Smooth muscle cell (in vitro differentiated cells): ENCODE measurements at regions not wholly inside any gene's neighbourhood (a gene's known extent, or its start where the extent isn't known, plus 50 kb on each side); places are given as distances from the start of the nearest gene placed in this dataset.

ENCODE experiments used
- DNase-seq: peaks from one replicate; lab custom pipeline; 2025; ENCODE audit not compliant: unreplicated experiment; lab: John Stamatoyannopoulos, UW
- H2AFZ ChIP-seq: fragments of 200-600 bp; sonication (generic); 2 replicates; pipeline ENCODE4 v1.6.0; 2016; ENCODE audit warnings: antibody characterized with exemption, low read depth, mild to moderate bottlenecking
- H3F3A ChIP-seq: fragments of 200-600 bp; sonication (generic); 2 replicates; pipeline ENCODE4 v1.6.0; 2017; ENCODE audit warnings: antibody characterized with exemption, low read depth
- H3K27ac ChIP-seq: fragments of 200-600 bp; sonication (generic); 2 replicates; pipeline ENCODE4 v1.5.1; 2016; ENCODE audit warnings: low read depth, mild to moderate bottlenecking
- H3K27me3 ChIP-seq: fragments of 200-600 bp; sonication (generic); 2 replicates; pipeline ENCODE4 v1.6.1; 2016; ENCODE audit warnings: low read depth, mild to moderate bottlenecking
- H3K36me3 ChIP-seq: fragments of 200-600 bp; sonication (generic); 2 replicates; pipeline ENCODE4 v1.5.1; 2016; ENCODE audit warnings: low read depth
- H3K4me1 ChIP-seq: fragments of 200-600 bp; sonication (generic); 2 replicates; pipeline ENCODE4 v1.5.1; 2016; ENCODE audit warnings: low read depth
- H3K4me2 ChIP-seq: fragments of 200-600 bp; sonication (generic); 2 replicates; pipeline ENCODE4 v1.6.0; 2016; ENCODE audit warnings: mild to moderate bottlenecking
- H3K4me3 ChIP-seq: fragments of 200-600 bp; sonication (generic); 2 replicates; pipeline ENCODE4 v1.5.1; 2016; ENCODE audit warnings: mild to moderate bottlenecking
- H3K79me2 ChIP-seq: fragments of 200-600 bp; sonication (generic); 2 replicates; pipeline ENCODE4 v1.6.0; 2016; ENCODE audit warnings: low read depth, mild to moderate bottlenecking
- H3K9ac ChIP-seq: fragments of 200-600 bp; sonication (generic); 2 replicates; pipeline ENCODE4 v1.6.0; 2016; ENCODE audit warnings: low read depth
- H3K9me3 ChIP-seq: fragments of 200-600 bp; sonication (generic); replicated peaks from 2 replicates; pipeline ENCODE4 v1.5.1; 2016; ENCODE audit warnings: low read depth
- H4K20me1 ChIP-seq: fragments of 200-600 bp; sonication (generic); 2 replicates; pipeline ENCODE4 v1.6.0; 2016; ENCODE audit warnings: low read depth
- CTCF ChIP-seq: fragments of 200-600 bp; sonication (generic); IDR thresholded peaks from 2 replicates; pipeline ENCODE4 v1.5.1; 2017; ENCODE audit warnings: borderline replicate concordance, mild to moderate bottlenecking, antibody characterized with exemption; ENCODE audit not compliant: insufficient read depth, poor library complexity, severe bottlenecking
- WGBS: methylation state at CpG from one replicate; pipeline ENCODE4 v1.1.7; 2016; ENCODE audit warnings: low lambda C conversion rate; 5-methylcytosine and 5-hydroxymethylcytosine counted together

DNA sequence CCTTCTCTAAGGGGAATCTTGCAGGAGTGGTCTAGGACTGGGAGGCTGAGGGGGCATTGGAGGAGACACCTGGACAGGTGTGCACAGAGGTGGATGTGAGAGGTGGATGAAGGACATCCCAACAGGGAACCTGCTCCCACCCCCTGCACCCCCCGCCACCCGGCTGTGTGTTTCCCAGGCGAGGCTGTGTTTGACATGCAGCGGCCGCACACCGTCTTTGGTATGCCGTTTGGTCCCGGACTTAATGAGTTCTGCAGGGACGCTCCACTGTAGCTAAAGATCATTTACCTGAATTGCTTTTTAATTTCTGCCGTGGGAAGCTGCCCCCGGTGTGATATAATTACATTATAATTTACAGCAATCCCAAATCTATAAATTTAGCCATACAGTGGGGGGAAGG is 87.3 kb downstream of the GLI2 start:
- H3K9me3 ChIP-seq: no peaks in the 10 kb centered on the region
- peaks cover 71% of the 10 kb centered on the region for H4K20me1 ChIP-seq
- no peak for DNase-seq
- no peak overlapping the region for H3K4me3 ChIP-seq
- peaks cover 35% of the 10 kb centered on the region for H3K79me2 ChIP-seq
- no peak overlapping the region for H3K4me2 ChIP-seq
- 97% methylated on average over 11 of the region's 11 CpGs for WGBS
- peaks cover 12% of the 10 kb centered on the region for H3F3A ChIP-seq
- no peak for TF ChIP-seq CTCF
- H3K36me3 ChIP-seq: no peaks in the 10 kb centered on the region
- H3K4me1 ChIP-seq: peaks cover 33% of the 10 kb centered on the region
- no peaks in the 10 kb centered on the region for H3K27me3 ChIP-seq
- no peak overlapping the region for H3K27ac ChIP-seq
- no peak overlapping the region for H3K9ac ChIP-seq
- H2AFZ ChIP-seq: no peak overlapping the region

GRCh38 chr2:120823551-120823950 is 87.9 kb downstream of the GLI2 start:
- Histone ChIP-seq H3K9ac (no peak overlapping the region), H4K20me1 (peaks cover 77% of the 10 kb centered on the region), H3F3A (peaks cover 8% of the 10 kb centered on the region), H3K79me2 (peaks cover 42% of the 10 kb centered on the region), H3K4me1 (peaks cover 28% of the 10 kb centered on the region), H3K27me3 (no peaks in the 10 kb centered on the region), H2AFZ (no peak overlapping the region), H3K9me3 (no peaks in the 10 kb centered on the region), H3K4me2 (no peak overlapping the region), H3K4me3 (no peak overlapping the region), H3K36me3 (no peaks in the 10 kb centered on the region), H3K27ac (no peak overlapping the region)
- WGBS: 96% methylated on average over 7 of the region's 10 CpGs
- TF ChIP-seq CTCF: no peak
- no peak for DNase-seq

GRCh38 chr2:120824246-120824645 is 88.6 kb downstream of the GLI2 start:
- Histone ChIP-seq H3F3A (peaks cover 8% of the 10 kb centered on the region), H3K9me3 (no peaks in the 10 kb centered on the region), H3K9ac (no peak overlapping the region), H4K20me1 (peaks cover 82% of the 10 kb centered on the region), H3K4me3 (no peak overlapping the region), H3K79me2 (peaks cover 48% of the 10 kb centered on the region), H2AFZ (no peak overlapping the region), H3K4me1 (peaks cover 28% of the 10 kb centered on the region), H3K4me2 (no peak overlapping the region), H3K27ac (no peak overlapping the region), H3K27me3 (no peaks in the 10 kb centered on the region), H3K36me3 (no peaks in the 10 kb centered on the region)
- no peak for DNase-seq
- 99% methylated on average over 8 of the region's 8 CpGs for WGBS
- no peak for TF ChIP-seq CTCF
